ENCODE measurements at regions not wholly inside any gene's neighbourhood (a gene's known extent, or its start where the extent isn't known, plus 50 kb on each side); places are given as distances from the start of the nearest gene placed in this dataset.

DNA sequence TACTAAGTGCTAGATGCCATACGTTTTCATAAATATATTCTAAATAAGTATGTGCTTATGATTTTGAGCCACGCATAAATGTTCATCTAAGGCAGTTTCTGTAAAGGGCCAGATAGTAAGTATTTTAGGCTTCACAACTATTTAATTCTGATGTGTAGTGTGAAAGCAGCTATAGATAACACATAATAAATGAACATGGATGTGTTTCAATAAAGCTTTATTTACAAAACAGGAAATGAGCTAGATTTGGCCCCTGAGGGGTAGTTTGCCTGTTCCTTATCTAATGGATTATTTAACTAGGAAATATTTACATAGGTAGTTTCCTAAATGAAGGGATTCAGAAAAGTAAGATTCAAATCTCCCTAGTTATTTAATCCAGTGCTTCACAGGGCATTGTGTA is 557.6 kb upstream of the PKN2 start:
- no peak overlapping the region for H3K4me3 ChIP-seq (replicated peaks in 1 of 4; ENCODE audit: control extremely low read depth in 1 of 4, insufficient read depth in 1 of 4, low read depth in 3 of 4, low read length in 4 of 4)
- no peaks in the 10 kb centered on the region for H3K36me3 ChIP-seq (ENCODE audit: control insufficient read depth, insufficient read depth, low read length)
- no peak overlapping the region for H2AFZ ChIP-seq (ENCODE audit: low read length)
- TF ChIP-seq, protein P1, sequence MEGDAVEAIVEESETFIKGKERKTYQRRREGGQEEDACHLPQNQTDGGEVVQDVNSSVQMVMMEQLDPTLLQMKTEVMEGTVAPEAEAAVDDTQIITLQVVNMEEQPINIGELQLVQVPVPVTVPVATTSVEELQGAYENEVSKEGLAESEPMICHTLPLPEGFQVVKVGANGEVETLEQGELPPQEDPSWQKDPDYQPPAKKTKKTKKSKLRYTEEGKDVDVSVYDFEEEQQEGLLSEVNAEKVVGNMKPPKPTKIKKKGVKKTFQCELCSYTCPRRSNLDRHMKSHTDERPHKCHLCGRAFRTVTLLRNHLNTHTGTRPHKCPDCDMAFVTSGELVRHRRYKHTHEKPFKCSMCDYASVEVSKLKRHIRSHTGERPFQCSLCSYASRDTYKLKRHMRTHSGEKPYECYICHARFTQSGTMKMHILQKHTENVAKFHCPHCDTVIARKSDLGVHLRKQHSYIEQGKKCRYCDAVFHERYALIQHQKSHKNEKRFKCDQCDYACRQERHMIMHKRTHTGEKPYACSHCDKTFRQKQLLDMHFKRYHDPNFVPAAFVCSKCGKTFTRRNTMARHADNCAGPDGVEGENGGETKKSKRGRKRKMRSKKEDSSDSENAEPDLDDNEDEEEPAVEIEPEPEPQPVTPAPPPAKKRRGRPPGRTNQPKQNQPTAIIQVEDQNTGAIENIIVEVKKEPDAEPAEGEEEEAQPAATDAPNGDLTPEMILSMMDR (conservative IDR thresholded peaks at IDR 0.05 in 1 of 2, IDR thresholded peaks at IDR 0.05 in 1 of 2; ENCODE audit: low read depth in 1 of 2, low read length in 2 of 2), result no peak
- TF ChIP-seq EZH2 (IDR thresholded peaks at IDR 0.05; ENCODE audit: low read length, missing control alignments), result no peak
- no peaks in the 10 kb centered on the region for H4K20me1 ChIP-seq (ENCODE audit: control insufficient read depth, extremely low read depth, insufficient read depth, low read length)
- no peaks in the 10 kb centered on the region for H3K4me1 ChIP-seq (ENCODE audit: control insufficient read depth, extremely low read depth, insufficient read depth, low read length)
- no peak for DNase-seq (ENCODE audit: low read depth in 2 of 2)
- H3K27ac ChIP-seq (ENCODE audit: insufficient read depth, low read length), result no peak overlapping the region
- no peaks in the 10 kb centered on the region for H3K27me3 ChIP-seq (ENCODE audit: control insufficient read depth, insufficient read depth, low read length)
- no peaks in the 10 kb centered on the region for H3K79me2 ChIP-seq (ENCODE audit: control insufficient read depth, insufficient read depth, low read length)
- no peak overlapping the region for H3K4me2 ChIP-seq (ENCODE audit: extremely low read depth, insufficient read depth, low read length)
- no peaks in the 10 kb centered on the region for H3K9me3 ChIP-seq (ENCODE audit: control insufficient read depth, insufficient read depth, low read depth, low read length)
- H3K9ac ChIP-seq (ENCODE audit: insufficient read depth, low read length), result no peak overlapping the region

DNA sequence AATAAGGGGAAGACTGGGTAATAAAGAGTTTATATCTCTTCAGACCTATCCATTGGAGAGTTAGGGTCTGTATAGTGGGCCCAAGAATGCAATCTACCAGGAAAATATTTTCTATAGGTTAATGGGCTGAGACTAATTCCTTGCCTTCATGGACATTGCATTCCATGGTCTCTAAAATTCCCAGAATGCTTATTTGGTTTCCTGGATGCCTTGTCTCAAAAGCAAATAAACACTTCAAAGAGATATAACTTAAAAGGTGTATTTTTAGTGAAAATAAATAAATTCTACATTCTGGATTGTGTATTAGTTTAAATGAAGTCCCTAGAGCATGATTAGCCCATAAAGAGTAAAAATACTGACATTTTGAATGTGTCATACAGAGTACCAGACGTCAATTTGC is 550.1 kb upstream of the PKN2 start:
- H3K27ac ChIP-seq (ENCODE audit: insufficient read depth, low read length), result no peak overlapping the region
- no peaks in the 10 kb centered on the region for H3K36me3 ChIP-seq (ENCODE audit: control insufficient read depth, insufficient read depth, low read length)
- H2AFZ ChIP-seq (ENCODE audit: low read length), result no peak overlapping the region
- no peaks in the 10 kb centered on the region for H4K20me1 ChIP-seq (ENCODE audit: control insufficient read depth, extremely low read depth, insufficient read depth, low read length)
- no peaks in the 10 kb centered on the region for H3K27me3 ChIP-seq (ENCODE audit: control insufficient read depth, insufficient read depth, low read length)
- TF ChIP-seq, protein P1 (conservative IDR thresholded peaks at IDR 0.05 in 1 of 2, IDR thresholded peaks at IDR 0.05 in 1 of 2; ENCODE audit: low read depth in 1 of 2, low read length in 2 of 2), result no peak
- TF ChIP-seq EZH2 (IDR thresholded peaks at IDR 0.05; ENCODE audit: low read length, missing control alignments), result no peak
- H3K4me1 ChIP-seq (ENCODE audit: control insufficient read depth, extremely low read depth, insufficient read depth, low read length), result no peaks in the 10 kb centered on the region
- H3K9ac ChIP-seq (ENCODE audit: insufficient read depth, low read length), result no peak overlapping the region
- H3K4me2 ChIP-seq (ENCODE audit: extremely low read depth, insufficient read depth, low read length), result no peak overlapping the region
- no peak for DNase-seq (ENCODE audit: low read depth in 2 of 2)
- H3K79me2 ChIP-seq (ENCODE audit: control insufficient read depth, insufficient read depth, low read length), result no peaks in the 10 kb centered on the region
- no peak overlapping the region for H3K4me3 ChIP-seq (replicated peaks in 1 of 4; ENCODE audit: control extremely low read depth in 1 of 4, insufficient read depth in 1 of 4, low read depth in 3 of 4, low read length in 4 of 4)
- H3K9me3 ChIP-seq (ENCODE audit: control insufficient read depth, insufficient read depth, low read depth, low read length), result no peaks in the 10 kb centered on the region

DNA sequence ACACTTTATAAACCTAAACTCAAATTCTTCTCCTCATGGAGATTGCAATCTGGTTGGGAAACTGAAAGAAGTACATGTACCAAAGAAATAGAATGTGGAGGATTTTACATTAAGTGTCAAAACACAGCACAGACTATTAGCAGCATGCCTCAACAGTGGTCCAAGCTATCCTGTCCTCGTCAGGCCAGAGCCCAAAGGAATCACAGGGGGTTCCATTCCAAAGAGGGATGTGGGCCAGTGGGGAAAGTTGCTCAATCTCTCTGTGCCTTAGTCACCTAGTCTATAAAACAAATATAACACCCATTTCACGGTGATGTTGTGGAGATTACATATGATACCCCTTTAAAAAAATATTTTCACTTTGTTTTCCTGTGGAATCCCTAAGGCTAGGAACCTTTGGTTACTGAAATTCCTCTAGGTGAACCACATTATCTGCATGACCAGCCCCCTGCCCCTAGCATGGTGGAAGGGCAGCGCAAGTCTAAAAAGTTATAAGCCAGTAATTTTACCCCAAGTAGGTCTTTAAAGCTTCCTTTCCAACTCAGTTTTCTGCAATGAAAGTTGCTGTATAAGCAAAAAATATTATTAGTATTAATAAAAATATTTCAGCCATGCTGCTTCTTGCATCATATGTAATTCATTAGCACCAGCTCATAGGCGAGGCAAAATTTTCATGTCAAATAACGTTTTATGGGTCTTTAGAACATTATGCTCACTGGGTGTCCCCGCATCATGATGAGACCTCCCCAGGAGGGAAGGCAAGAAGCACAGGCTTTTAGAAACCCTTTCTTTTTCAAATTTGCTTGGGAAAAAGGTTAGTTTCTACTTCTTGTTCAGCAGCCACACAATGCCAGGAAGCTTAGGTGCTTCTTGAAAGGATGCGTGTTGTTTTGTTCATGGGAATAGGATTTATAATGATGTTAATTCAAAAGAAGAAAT is 548.8 kb upstream of the PKN2 start:
- Histone ChIP-seq H3K9me3 (ENCODE audit: control insufficient read depth, insufficient read depth, low read depth, low read length) (no peaks in the 10 kb centered on the region), H3K4me3 (replicated peaks in 1 of 4; ENCODE audit: control extremely low read depth in 1 of 4, insufficient read depth in 1 of 4, low read depth in 3 of 4, low read length in 4 of 4) (no peak overlapping the region), H3K4me2 (ENCODE audit: extremely low read depth, insufficient read depth, low read length) (no peak overlapping the region), H3K36me3 (ENCODE audit: control insufficient read depth, insufficient read depth, low read length) (no peaks in the 10 kb centered on the region), H3K27me3 (ENCODE audit: control insufficient read depth, insufficient read depth, low read length) (no peaks in the 10 kb centered on the region), H4K20me1 (ENCODE audit: control insufficient read depth, extremely low read depth, insufficient read depth, low read length) (no peaks in the 10 kb centered on the region), H3K79me2 (ENCODE audit: control insufficient read depth, insufficient read depth, low read length) (no peaks in the 10 kb centered on the region), H3K27ac (ENCODE audit: insufficient read depth, low read length) (no peak overlapping the region), H3K9ac (ENCODE audit: insufficient read depth, low read length) (no peak overlapping the region), H2AFZ (ENCODE audit: low read length) (no peak overlapping the region), H3K4me1 (ENCODE audit: control insufficient read depth, extremely low read depth, insufficient read depth, low read length) (no peaks in the 10 kb centered on the region)
- TF ChIP-seq EZH2 (IDR thresholded peaks at IDR 0.05; ENCODE audit: low read length, missing control alignments), result no peak
- TF ChIP-seq, protein P1 (conservative IDR thresholded peaks at IDR 0.05 in 1 of 2, IDR thresholded peaks at IDR 0.05 in 1 of 2; ENCODE audit: low read depth in 1 of 2, low read length in 2 of 2), result no peak
- no peak for DNase-seq (ENCODE audit: low read depth in 2 of 2)

All from fibroblast of lung (primary cell).